AG09309 (cell line): ENCODE measurements at regions not wholly inside any gene's neighbourhood (a gene's known extent, or its start where the extent isn't known, plus 50 kb on each side); places are given as distances from the start of the nearest gene placed in this dataset.

Experiments used
- DNase-seq: peaks from one replicate; pipeline ENCODE4 v3.0.0-alpha.2; 2010; ENCODE audit warnings: low read depth
- H3K4me3 ChIP-seq: 2 replicates; pipeline ENCODE4 v1.5.1; 2011; ENCODE audit warnings: mild to moderate bottlenecking, low read depth, low read length, moderate library complexity; ENCODE audit not compliant: control insufficient read depth
- CTCF ChIP-seq: IDR thresholded peaks from 2 replicates; pipeline ENCODE4 v1.5.1; 2011; ENCODE audit warnings: mild to moderate bottlenecking, low read depth, low read length, inconsistent platforms; ENCODE audit not compliant: insufficient read depth, control insufficient read depth; ENCODE audit errors: missing control alignments

- DNase-seq = no peak
- H3K4me3 ChIP-seq = no peak overlapping the region
- no peak for TF ChIP-seq CTCF
These were observed 122.7 kb upstream of the PRNP start for GRCh38 chr20:4563534-4563933.

GRCh38 chr20:4563031-4563430 is 123.2 kb upstream of the PRNP start:
- no peak for TF ChIP-seq CTCF
- DNase-seq = no peak

GRCh38 chr20:4560667-4561066 is 125.6 kb upstream of the PRNP start:
- TF ChIP-seq CTCF = no peak
- H3K4me3 ChIP-seq = no peak overlapping the region
- no peak for DNase-seq

More at GRCh38 chr20:4563031-4563430, 123.2 kb upstream of the PRNP start:
- no peak overlapping the region for H3K4me3 ChIP-seq

- DNase-seq = no peak
- no peak for TF ChIP-seq CTCF
- H3K4me3 ChIP-seq = no peak overlapping the region
These were observed 126.3 kb upstream of the PRNP start for GRCh38 chr20:4559906-4560305.

- no peak for TF ChIP-seq CTCF
- no peak for DNase-seq
- no peak overlapping the region for H3K4me3 ChIP-seq
These were observed 127.2 kb upstream of the PRNP start for GRCh38 chr20:4559106-4559505.

GRCh38 chr20:4556781-4557180 is 129.5 kb upstream of the PRNP start:
- TF ChIP-seq CTCF = no peak
- no peak for DNase-seq
- H3K4me3 ChIP-seq = no peak overlapping the region
